Mucosa of rectum (tissue), 2 donors: ENCODE measurements at regions not wholly inside any gene's neighbourhood (a gene's known extent, or its start where the extent isn't known, plus 50 kb on each side); places are given as distances from the start of the nearest gene placed in this dataset.

Experiments used
- H3K27ac ChIP-seq, 2 donors: one replicate each; pipeline ENCODE4 v1.7.0; 2013; ENCODE audit warnings: inconsistent platforms in 2 of 2, low read depth in 2 of 2, low read length in 2 of 2
- H3K27me3 ChIP-seq, 2 donors: one replicate each; pipeline ENCODE4 v1.7.0; 2013; ENCODE audit warnings: low read length in 2 of 2; ENCODE audit not compliant: control insufficient read depth in 2 of 2, insufficient read depth in 2 of 2
- H3K36me3 ChIP-seq, 2 donors: one replicate each; pipeline ENCODE4 v1.7.0; 2013; ENCODE audit warnings: low read length in 2 of 2; ENCODE audit not compliant: control insufficient read depth in 2 of 2, insufficient read depth in 2 of 2
- H3K4me1 ChIP-seq, 2 donors: one replicate each; pipeline ENCODE4 v1.7.0; 2013; ENCODE audit warnings: low read length in 2 of 2, mild to moderate bottlenecking in 1 of 2; ENCODE audit not compliant: control insufficient read depth in 2 of 2, insufficient read depth in 2 of 2
- H3K4me3 ChIP-seq, 2 donors: one replicate each; pipeline ENCODE4 v1.7.0; 2013; ENCODE audit warnings: low read length in 2 of 2
- H3K9ac ChIP-seq, 2 donors: one replicate each; pipeline ENCODE4 v1.7.0; 2013; ENCODE audit warnings: low read length in 2 of 2, low read depth in 1 of 2, mild to moderate bottlenecking in 1 of 2
- H3K9me3 ChIP-seq, 2 donors: one replicate each; pipeline ENCODE4 v1.7.0; 2013; ENCODE audit warnings: low read length in 2 of 2; ENCODE audit not compliant: control insufficient read depth in 2 of 2
- donor health status: healthy.
- donor health status: Normal muscosa, but diverticular disease.

GRCh38 chr3:117954131-117954530 is 1080.5 kb downstream of the IGSF11 start:
- H3K9ac ChIP-seq = no peak overlapping the region

GRCh38 chr3:117955196-117955595 is 1079.5 kb downstream of the IGSF11 start:
- H3K9me3 ChIP-seq = no peaks in the 10 kb centered on the region
- no peak overlapping the region for H3K4me3 ChIP-seq
- H3K27me3 ChIP-seq = no peaks in the 10 kb centered on the region
- H3K36me3 ChIP-seq = no peaks in the 10 kb centered on the region
- H3K9ac ChIP-seq = no peak overlapping the region
- no peaks in the 10 kb centered on the region for H3K4me1 ChIP-seq
- H3K27ac ChIP-seq = no peak overlapping the region

More at GRCh38 chr3:117954131-117954530, 1080.5 kb downstream of the IGSF11 start:
- no peaks in the 10 kb centered on the region for H3K27me3 ChIP-seq
- H3K27ac ChIP-seq = no peak overlapping the region
- H3K36me3 ChIP-seq = no peaks in the 10 kb centered on the region
- no peaks in the 10 kb centered on the region for H3K4me1 ChIP-seq
- H3K4me3 ChIP-seq = no peak overlapping the region
- no peaks in the 10 kb centered on the region for H3K9me3 ChIP-seq

GRCh38 chr3:117958027-117958426 is 1076.6 kb downstream of the IGSF11 start:
- Histone ChIP-seq H3K27ac (no peak overlapping the region), H3K27me3 (no peaks in the 10 kb centered on the region), H3K9ac (no peak overlapping the region), H3K9me3 (no peaks in the 10 kb centered on the region), H3K36me3 (no peaks in the 10 kb centered on the region), H3K4me1 (no peaks in the 10 kb centered on the region), H3K4me3 (no peak overlapping the region)

- no peaks in the 10 kb centered on the region for H3K4me1 ChIP-seq
- H3K36me3 ChIP-seq = no peaks in the 10 kb centered on the region
- no peak overlapping the region for H3K27ac ChIP-seq
- no peak overlapping the region for H3K9ac ChIP-seq
- no peak overlapping the region for H3K4me3 ChIP-seq
- H3K9me3 ChIP-seq = no peaks in the 10 kb centered on the region
- H3K27me3 ChIP-seq = no peaks in the 10 kb centered on the region
Observed at GRCh38 chr3:117962750-117963149, 1071.9 kb downstream of the IGSF11 start.

GRCh38 chr3:117963858-117964257 is 1070.8 kb downstream of the IGSF11 start:
- Histone ChIP-seq H3K36me3 (no peaks in the 10 kb centered on the region), H3K4me3 (no peak overlapping the region), H3K27me3 (no peaks in the 10 kb centered on the region), H3K9ac (no peak overlapping the region), H3K9me3 (no peaks in the 10 kb centered on the region), H3K4me1 (no peaks in the 10 kb centered on the region), H3K27ac (no peak overlapping the region)

- Histone ChIP-seq H3K4me1 (no peaks in the 10 kb centered on the region), H3K27ac (no peak overlapping the region), H3K36me3 (no peaks in the 10 kb centered on the region), H3K27me3 (no peaks in the 10 kb centered on the region), H3K9ac (no peak overlapping the region), H3K9me3 (no peaks in the 10 kb centered on the region), H3K4me3 (no peak overlapping the region)
Observed at GRCh38 chr3:117964814-117965213, 1069.8 kb downstream of the IGSF11 start.

- Histone ChIP-seq H3K4me1 (no peaks in the 10 kb centered on the region), H3K4me3 (no peak overlapping the region), H3K9ac (no peak overlapping the region), H3K27ac (no peak overlapping the region), H3K9me3 (no peaks in the 10 kb centered on the region), H3K36me3 (no peaks in the 10 kb centered on the region), H3K27me3 (no peaks in the 10 kb centered on the region)
Observed at GRCh38 chr3:117977504-117978228, 1057.0 kb downstream of the IGSF11 start.

- Histone ChIP-seq H3K27me3 (no peaks in the 10 kb centered on the region), H3K36me3 (no peaks in the 10 kb centered on the region), H3K4me1 (no peaks in the 10 kb centered on the region), H3K9ac (no peak overlapping the region), H3K9me3 (no peaks in the 10 kb centered on the region), H3K27ac (no peak overlapping the region), H3K4me3 (no peak overlapping the region)
Observed at GRCh38 chr3:117979466-117979865, 1055.2 kb downstream of the IGSF11 start.

GRCh38 chr3:117987256-117987655 is 1047.4 kb downstream of the IGSF11 start:
- no peaks in the 10 kb centered on the region for H3K9me3 ChIP-seq
- no peak overlapping the region for H3K27ac ChIP-seq
- no peak overlapping the region for H3K4me3 ChIP-seq
- no peaks in the 10 kb centered on the region for H3K4me1 ChIP-seq
- no peak overlapping the region for H3K9ac ChIP-seq
- no peaks in the 10 kb centered on the region for H3K36me3 ChIP-seq
- no peaks in the 10 kb centered on the region for H3K27me3 ChIP-seq

- H3K27ac ChIP-seq = no peak overlapping the region
- no peaks in the 10 kb centered on the region for H3K4me1 ChIP-seq
- no peaks in the 10 kb centered on the region for H3K36me3 ChIP-seq
- H3K9ac ChIP-seq = no peak overlapping the region
- no peaks in the 10 kb centered on the region for H3K27me3 ChIP-seq
- no peaks in the 10 kb centered on the region for H3K9me3 ChIP-seq
- H3K4me3 ChIP-seq = no peak overlapping the region
Observed at GRCh38 chr3:117989982-117990381, 1044.7 kb downstream of the IGSF11 start.
